ENCODE measurements at regions not wholly inside any gene's neighbourhood (a gene's known extent, or its start where the extent isn't known, plus 50 kb on each side); places are given as distances from the start of the nearest gene placed in this dataset.

GRCh38 chr9:8186560-8186959 is 387.0 kb upstream of the DMAC1 start:
- FAIRE-seq, result no peak

GRCh38 chr9:8183618-8184017 is 384.0 kb upstream of the DMAC1 start:
- FAIRE-seq, result no peak

- no peak for FAIRE-seq
These were observed 379.9 kb upstream of the DMAC1 start for GRCh38 chr9:8179381-8180053.

GRCh38 chr9:8172000-8172399 is 372.4 kb upstream of the DMAC1 start:
- no peak for FAIRE-seq

- no peak for FAIRE-seq
These were observed 369.4 kb upstream of the DMAC1 start for GRCh38 chr9:8168916-8169438.

GRCh38 chr9:8160787-8161186 is 361.2 kb upstream of the DMAC1 start:
- FAIRE-seq, result no peak

GRCh38 chr9:8158574-8158973 is 359.0 kb upstream of the DMAC1 start:
- no peak for FAIRE-seq

- FAIRE-seq, result no peak
These were observed 358.2 kb upstream of the DMAC1 start for GRCh38 chr9:8157683-8158324.

GRCh38 chr9:8156346-8156745 is 356.8 kb upstream of the DMAC1 start:
- FAIRE-seq, result no peak

- FAIRE-seq, result no peak
These were observed 356.1 kb upstream of the DMAC1 start for GRCh38 chr9:8155706-8156105.

GRCh38 chr9:8143677-8144076 is 344.1 kb upstream of the DMAC1 start:
- FAIRE-seq, result no peak

GRCh38 chr9:8140557-8140956 is 341.0 kb upstream of the DMAC1 start:
- FAIRE-seq, result no peak

GRCh38 chr9:8139756-8140155 is 340.2 kb upstream of the DMAC1 start:
- no peak for FAIRE-seq

- no peak for FAIRE-seq
These were observed 336.9 kb upstream of the DMAC1 start for GRCh38 chr9:8136477-8136876.

- FAIRE-seq, result no peak
These were observed 335.1 kb upstream of the DMAC1 start for GRCh38 chr9:8134635-8135034.

- no peak for FAIRE-seq
These were observed 334.0 kb upstream of the DMAC1 start for GRCh38 chr9:8133606-8134005.

- FAIRE-seq, result no peak
These were observed 316.0 kb upstream of the DMAC1 start for GRCh38 chr9:8115570-8115969.

- FAIRE-seq, result no peak
These were observed 315.2 kb upstream of the DMAC1 start for GRCh38 chr9:8114826-8115225.

- FAIRE-seq, result no peak
These were observed 306.8 kb upstream of the DMAC1 start for GRCh38 chr9:8106362-8106761.

GRCh38 chr9:8101607-8102006 is 302.0 kb upstream of the DMAC1 start:
- FAIRE-seq, result no peak

- no peak for FAIRE-seq
These were observed 296.5 kb upstream of the DMAC1 start for GRCh38 chr9:8096091-8096490.

GRCh38 chr9:8095672-8096086 is 296.1 kb upstream of the DMAC1 start:
- FAIRE-seq, result no peak

GRCh38 chr9:8088477-8088876 is 288.9 kb upstream of the DMAC1 start:
- FAIRE-seq, result no peak

- FAIRE-seq, result no peak
These were observed 286.4 kb upstream of the DMAC1 start for GRCh38 chr9:8085986-8086385.
